Right lobe of liver (tissue), 6 donors: ENCODE measurements at regions not wholly inside any gene's neighbourhood (a gene's known extent, or its start where the extent isn't known, plus 50 kb on each side); places are given as distances from the start of the nearest gene placed in this dataset.
A peak's percentile ranks its signal among the peaks of the same experiment; 100 is the strongest.

Source experiments
- ATAC-seq, 4 donors: fragments of 200-7000 bp; cut with Tn5 transposase; one replicate each; pipeline ENCODE4 v1.9.1; 2020; ENCODE audit warnings: mild to moderate bottlenecking in 4 of 4, moderate library complexity in 4 of 4
- DNase-seq, 3 donors: peaks; one replicate each; pipeline ENCODE4 v3.0.0-alpha.2; 2020
- H3K27ac ChIP-seq, 3 donors: fragments of 200-600 bp; one replicate each; pipeline ENCODE4 v1.8.0; 2022
- H3K27me3 ChIP-seq, 2 donors: fragments of 200-600 bp; one replicate each; pipeline ENCODE4 v1.8.0; 2022
- H3K36me3 ChIP-seq, 4 donors: fragments of 200-600 bp; sonication (generic) in 1 of 4; one replicate each; pipeline versions ENCODE4 v1.5.1 to v1.8.0; 2017 to 2022; ENCODE audit warnings: control low read depth in 1 of 4
- H3K4me1 ChIP-seq, 4 donors: fragments of 200-600 bp; sonication (generic) in 1 of 4; one replicate each; pipeline versions ENCODE4 v1.5.1 to v1.8.0; 2017 to 2022; ENCODE audit warnings: control low read depth in 1 of 4
- H3K4me3 ChIP-seq, 3 donors: fragments of 200-600 bp; one replicate each; pipeline ENCODE4 v1.8.0; 2022
- H3K9me3 ChIP-seq, 4 donors: fragments of 200-600 bp; sonication (generic) in 1 of 4; one replicate each; pipeline versions ENCODE4 v1.5.1 to v1.8.0; 2017 to 2022; ENCODE audit warnings: control low read depth in 1 of 4
- POLR2A ChIP-seq: fragments of 450-650 bp; IDR thresholded peaks from one replicate; pipeline ENCODE4 v1.6.1; 2017; ENCODE audit warnings: antibody characterized with exemption, mild to moderate bottlenecking
- WGBS: methylation state at CpG from one replicate; pipeline ENCODE4 v1.1.6; 2018; ENCODE audit warnings: low coverage, low lambda C conversion rate; ENCODE audit not compliant: insufficient coverage; ENCODE audit errors: missing lambda C conversion rate; 5-methylcytosine and 5-hydroxymethylcytosine counted together
- intact Hi-C, 2 donors: fragments of 100-400 bp; cut with DNase I; formaldehyde crosslinking; loops; one replicate each; pipeline versions ENCODE4 v1.11.2 to v1.14.1; 2022
- TF ChIP-seq, protein P1 (sequence below), 4 donors: fragments of 200-600 bp in 3 of 4; fragments of 450-650 bp in 1 of 4; IDR thresholded peaks; one replicate each; pipeline versions ENCODE4 v1.5.1 to v1.8.0; 2016 to 2022; ENCODE audit warnings: antibody characterized with exemption in 4 of 4, mild to moderate bottlenecking in 2 of 4
- donor health status: DM: no; HTN: yes; CAD: no.
- donor health status: DM: no; HTN: no; CAD: no.
- donor health status: DM: no; HTN: no; CAD: no.
- donor health status: DM: no; HTN: yes; CAD: no.
- donor health status: DM: no; HTN: yes; CAD: no.

DNA sequence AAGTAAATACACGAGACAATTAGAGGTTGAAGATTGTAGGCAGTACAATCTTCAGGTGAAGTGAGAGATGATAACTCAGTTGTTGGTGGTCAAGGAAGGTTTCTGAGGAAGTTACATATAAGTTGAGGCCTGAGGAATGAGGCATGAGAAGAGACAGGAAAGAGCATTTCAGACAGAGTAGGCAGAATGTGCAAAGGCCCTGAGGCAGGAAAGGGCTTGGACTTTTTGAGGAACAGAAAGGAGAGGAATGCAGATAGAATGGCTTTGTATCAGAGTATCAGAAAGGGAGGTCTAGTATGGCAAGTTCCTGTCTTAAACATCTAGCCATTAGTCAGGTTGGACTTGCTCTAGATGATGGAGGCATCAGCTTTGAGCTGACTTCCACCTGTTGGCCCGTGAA, 122.5 kb downstream of the CAND1 start:
- WGBS: 57% methylated on average over 1 of the region's 2 CpGs
- DNase-seq: no peak
- Histone ChIP-seq H3K36me3 (no peaks in the 10 kb centered on the region), H3K27me3 (no peaks in the 10 kb centered on the region), H3K4me1 (no peaks in the 10 kb centered on the region), H3K9me3 (no peaks in the 10 kb centered on the region), H3K27ac (no peak overlapping the region), H3K4me3 (no peak overlapping the region)
- TF ChIP-seq, protein P1, sequence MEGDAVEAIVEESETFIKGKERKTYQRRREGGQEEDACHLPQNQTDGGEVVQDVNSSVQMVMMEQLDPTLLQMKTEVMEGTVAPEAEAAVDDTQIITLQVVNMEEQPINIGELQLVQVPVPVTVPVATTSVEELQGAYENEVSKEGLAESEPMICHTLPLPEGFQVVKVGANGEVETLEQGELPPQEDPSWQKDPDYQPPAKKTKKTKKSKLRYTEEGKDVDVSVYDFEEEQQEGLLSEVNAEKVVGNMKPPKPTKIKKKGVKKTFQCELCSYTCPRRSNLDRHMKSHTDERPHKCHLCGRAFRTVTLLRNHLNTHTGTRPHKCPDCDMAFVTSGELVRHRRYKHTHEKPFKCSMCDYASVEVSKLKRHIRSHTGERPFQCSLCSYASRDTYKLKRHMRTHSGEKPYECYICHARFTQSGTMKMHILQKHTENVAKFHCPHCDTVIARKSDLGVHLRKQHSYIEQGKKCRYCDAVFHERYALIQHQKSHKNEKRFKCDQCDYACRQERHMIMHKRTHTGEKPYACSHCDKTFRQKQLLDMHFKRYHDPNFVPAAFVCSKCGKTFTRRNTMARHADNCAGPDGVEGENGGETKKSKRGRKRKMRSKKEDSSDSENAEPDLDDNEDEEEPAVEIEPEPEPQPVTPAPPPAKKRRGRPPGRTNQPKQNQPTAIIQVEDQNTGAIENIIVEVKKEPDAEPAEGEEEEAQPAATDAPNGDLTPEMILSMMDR (IDR thresholded peaks at IDR 0.05): no peak
- no peak for TF ChIP-seq POLR2A
- ATAC-seq: no peak
- intact Hi-C loops: no loop called here

- Histone ChIP-seq H3K4me1 (no peaks in the 10 kb centered on the region), H3K9me3 (no peaks in the 10 kb centered on the region), H3K27ac (no peak overlapping the region), H3K4me3 (no peak overlapping the region), H3K36me3 (no peaks in the 10 kb centered on the region), H3K27me3 (no peaks in the 10 kb centered on the region)
- TF ChIP-seq, protein P1 (IDR thresholded peaks at IDR 0.05): no peak
- no peak for TF ChIP-seq POLR2A
- intact Hi-C loops: no loop called here
- peak in 1 of 4 donors; percentile 28 for ATAC-seq
- DNase-seq: no peak
- 71% methylated on average over 4 of the region's 6 CpGs for WGBS
These were observed 125.4 kb downstream of the CAND1 start for GRCh38 chr12:67394550-67394949.

DNA sequence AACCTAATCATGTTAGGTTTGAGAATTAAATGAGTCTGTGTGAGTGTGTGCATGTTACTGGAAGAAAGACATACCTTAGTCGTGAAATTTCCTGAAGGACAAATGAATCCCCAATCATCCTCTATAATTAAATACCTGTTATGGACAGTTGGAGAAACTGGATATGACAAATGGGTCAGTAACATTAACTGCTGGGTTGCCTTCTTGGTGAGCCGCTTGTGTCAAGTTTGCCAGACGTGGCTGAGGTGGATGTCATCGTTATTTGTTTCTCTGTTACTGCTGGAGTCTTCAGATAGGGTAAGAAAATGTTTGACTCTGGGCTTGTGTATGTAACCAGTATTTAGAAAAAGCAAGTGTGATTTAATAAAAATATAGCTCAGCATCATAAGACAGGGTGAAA, 131.6 kb downstream of the CAND1 start:
- intact Hi-C loops: no loop called here
- Histone ChIP-seq H3K4me3 (no peak overlapping the region), H3K9me3 (no peaks in the 10 kb centered on the region), H3K27me3 (no peaks in the 10 kb centered on the region), H3K36me3 (no peaks in the 10 kb centered on the region), H3K4me1 (no peaks in the 10 kb centered on the region), H3K27ac (no peak overlapping the region)
- WGBS: 78% methylated on average over 4 of the region's 4 CpGs
- TF ChIP-seq POLR2A: no peak
- DNase-seq: no peak
- no peak for ATAC-seq

- Histone ChIP-seq H3K4me1 (peaks cover 0 to 19% (median 5%) of the 10 kb centered on the region in 4 donors), H3K36me3 (no peaks in the 10 kb centered on the region), H3K4me3 (no peak overlapping the region), H3K27me3 (no peaks in the 10 kb centered on the region), H3K9me3 (no peaks in the 10 kb centered on the region), H3K27ac (peak overlapping the region in 1 of 3 donors; percentile 34)
- ATAC-seq (peak in 1 of 4 donors; percentile 24), DNase-seq (no peak)
- WGBS: 10% methylated on average over 2 of the region's 2 CpGs
- TF ChIP-seq, protein P1 (IDR thresholded peaks at IDR 0.05): no peak
- no peak for TF ChIP-seq POLR2A
- intact Hi-C loops: loop anchor here in 1 of 2 donors (5.0 kb wide), 1 partner anchor 53 kb away; no protein-coding TSS in a partner anchor
These were observed 141.1 kb downstream of the CAND1 start for GRCh38 chr12:67410246-67410645.

DNA sequence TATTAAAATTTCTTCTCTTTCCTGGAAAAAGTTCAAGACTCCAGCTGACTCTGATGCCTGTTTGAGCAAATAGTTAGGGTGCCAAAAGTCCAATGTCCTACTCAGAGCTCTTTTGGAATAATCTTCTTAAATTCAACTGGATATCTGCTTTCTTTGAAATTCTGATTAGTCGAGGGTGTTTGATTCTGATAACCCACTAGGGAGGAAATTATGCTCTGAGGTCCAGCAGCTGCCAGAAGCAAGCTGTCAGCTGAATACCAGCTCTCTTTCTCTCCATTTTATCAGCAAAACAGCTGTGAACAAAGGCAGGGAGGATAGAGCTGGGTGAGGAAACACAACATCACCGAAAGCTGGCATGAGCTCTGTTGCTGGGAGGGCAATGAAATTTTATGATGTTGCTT, 141.5 kb downstream of the CAND1 start:
- H3K4me3 ChIP-seq: peak overlapping the region in 1 of 3 donors; percentile 10
- intact Hi-C loops: loop anchor here in 1 of 2 donors (5.0 kb wide), 1 partner anchor 53 kb away; no protein-coding TSS in a partner anchor
- ATAC-seq (peak; percentile 76 to 86 (median 80)), DNase-seq (peak in 1 of 3 donors; percentile 49)
- no peaks in the 10 kb centered on the region for H3K9me3 ChIP-seq
- H3K4me1 ChIP-seq: peaks cover 0 to 19% (median 5%) of the 10 kb centered on the region in 4 donors
- no peaks in the 10 kb centered on the region for H3K27me3 ChIP-seq
- peak overlapping the region in 2 of 3 donors; percentile 34 to 45 for H3K27ac ChIP-seq
- TF ChIP-seq POLR2A: no peak
- TF ChIP-seq, protein P1 (IDR thresholded peaks at IDR 0.05): no peak
- no peaks in the 10 kb centered on the region for H3K36me3 ChIP-seq
- WGBS: 2% methylated on average over 2 of the region's 2 CpGs
